OCI-LY7 (cell line): ENCODE measurements at regions not wholly inside any gene's neighbourhood (a gene's known extent, or its start where the extent isn't known, plus 50 kb on each side); places are given as distances from the start of the nearest gene placed in this dataset.

Experiments
- BruUV-seq: library from RNA; stranded (reverse); fragments of 400-500 nt; replicated peaks from 2 replicates; lab custom pipeline; 2021; lab: Mats Ljungman, UMichigan
- CTCF ChIA-PET: fragments of 300-600 bp; sonication (Branson Sonifier 250); formaldehyde crosslinking; loops from one replicate; lab custom pipeline; 2022; ENCODE audit warnings: antibody characterized with exemption; ENCODE audit not compliant: unreplicated experiment; lab: Charles Lee
- POLR2A ChIA-PET: fragments of 300-600 bp; sonication (Branson Sonifier 250); formaldehyde crosslinking; loops from one replicate; lab custom pipeline; 2022; ENCODE audit warnings: antibody characterized with exemption; lab: Charles Lee
- DNase-seq: peaks from one replicate; pipeline ENCODE4 v3.0.0-alpha.2; 2015; ENCODE audit warnings: low spot score
- H2AFZ ChIP-seq: fragments of 200-600 bp; sonication (generic), shearing (Covaris generic); 2 replicates; pipeline ENCODE4 v1.6.1; 2014; ENCODE audit warnings: mild to moderate bottlenecking, antibody characterized with exemption, low read length, moderate library complexity
- H3K27ac ChIP-seq: fragments of 200-600 bp; sonication (generic); 2 replicates; pipeline ENCODE4 v1.5.1; 2014; ENCODE audit warnings: mixed run types, low read depth, mild to moderate bottlenecking, moderate library complexity, low read length, inconsistent platforms; ENCODE audit not compliant: poor library complexity, severe bottlenecking
- H3K36me3 ChIP-seq: fragments of 200-600 bp; sonication (generic); 2 replicates; pipeline ENCODE4 v1.6.1; 2014; ENCODE audit warnings: mild to moderate bottlenecking, antibody characterized with exemption, low read length, moderate library complexity, mixed read lengths; ENCODE audit not compliant: insufficient read depth
- H3K4me1 ChIP-seq: fragments of 200-600 bp; sonication (generic); 2 replicates; pipeline ENCODE4 v1.5.1; 2014; ENCODE audit warnings: mild to moderate bottlenecking, low read length; ENCODE audit not compliant: insufficient read depth, poor library complexity, severe bottlenecking
- H3K4me2 ChIP-seq: fragments of 200-600 bp; sonication (generic); 2 replicates; pipeline ENCODE4 v1.6.1; 2014; ENCODE audit warnings: mild to moderate bottlenecking, low read length
- H3K4me3 ChIP-seq: fragments of 200-600 bp; sonication (generic); 2 replicates; pipeline ENCODE4 v1.5.1; 2014; ENCODE audit warnings: mild to moderate bottlenecking, low read depth, low read length; ENCODE audit not compliant: poor library complexity, severe bottlenecking
- H3K79me2 ChIP-seq: fragments of 200-600 bp; sonication (generic); 2 replicates; pipeline ENCODE4 v1.6.1; 2016; ENCODE audit warnings: low read depth, mild to moderate bottlenecking, low read length, moderate library complexity, mixed read lengths; ENCODE audit not compliant: insufficient read depth
- H3K9me2 ChIP-seq: fragments of 200-600 bp; sonication (generic); 2 replicates; pipeline ENCODE4 v1.6.1; 2016; ENCODE audit warnings: mild to moderate bottlenecking, low read length, mixed read lengths; ENCODE audit not compliant: insufficient read depth
- H3K9me3 ChIP-seq: fragments of 200-600 bp; sonication (generic); 2 replicates; pipeline ENCODE4 v1.6.1; 2014; ENCODE audit warnings: mild to moderate bottlenecking, mixed run types, low read length, mixed read lengths
- H4K20me1 ChIP-seq: fragments of 200-600 bp; sonication (generic); 2 replicates; pipeline ENCODE4 v1.6.1; 2014; ENCODE audit warnings: mild to moderate bottlenecking, antibody characterized with exemption, low read length, moderate library complexity, mixed read lengths; ENCODE audit not compliant: insufficient read depth
- CTCF ChIP-seq: fragments of 200-600 bp; sonication (generic); conservative IDR thresholded peaks from 2 replicates; pipeline ENCODE4 v1.5.1; 2014; ENCODE audit warnings: mild to moderate bottlenecking, antibody characterized with exemption, low read length, moderate library complexity, mixed read lengths
- EZH2phosphoT487 ChIP-seq: fragments of 200-600 bp; sonication (generic); IDR thresholded peaks from 2 replicates; pipeline ENCODE4 v1.6.1; 2018; ENCODE audit warnings: low read depth, borderline replicate concordance, mild to moderate bottlenecking, mixed run types, antibody characterized with exemption, low read length, moderate library complexity, mixed read lengths
- intact Hi-C: fragments of 100-400 bp; cut with micrococcal nuclease; formaldehyde crosslinking; loops from one replicate; pipeline ENCODE4 v1.10.0; 2022; ENCODE audit not compliant: unreplicated experiment

- ChIA-PET POLR2A (interaction anchor here (1.0 to 1.3 kb wide), 2 partner anchors 12 to 27 kb away, joined by 3 read pairs; no protein-coding TSS in a partner anchor), CTCF (no interaction called here)
- no peak for TF ChIP-seq CTCF
- TF ChIP-seq EZH2phosphoT487 = no peak
- Histone ChIP-seq H3K4me3 (no peak overlapping the region), H3K27ac (no peak overlapping the region), H4K20me1 (no peaks in the 10 kb centered on the region), H3K36me3 (no peaks in the 10 kb centered on the region), H3K79me2 (no peaks in the 10 kb centered on the region), H3K4me2 (no peak overlapping the region), H3K9me3 (no peaks in the 10 kb centered on the region), H3K9me2 (no peaks in the 10 kb centered on the region), H3K4me1 (no peaks in the 10 kb centered on the region), H2AFZ (no peak overlapping the region)
- no TSS peak for BruUV-seq
- DNase-seq = no peak
- intact Hi-C loops = no loop called here
Observed at GRCh38 chr2:76393356-76393755, 682.6 kb upstream of the GCFC2 start.

GRCh38 chr2:76391678-76392077 is 681.0 kb upstream of the GCFC2 start:
- H4K20me1 ChIP-seq = no peaks in the 10 kb centered on the region
- POLR2A ChIA-PET = interaction anchor here (0.5 kb wide), 1 partner anchor 609 kb away, joined by 4 read pairs; no protein-coding TSS in a partner anchor
- H3K4me1 ChIP-seq = no peaks in the 10 kb centered on the region
- no peaks in the 10 kb centered on the region for H3K79me2 ChIP-seq
- no peak for TF ChIP-seq EZH2phosphoT487
- TF ChIP-seq CTCF = no peak
- H3K36me3 ChIP-seq = no peaks in the 10 kb centered on the region
- no peak for DNase-seq
- no peak overlapping the region for H2AFZ ChIP-seq
- BruUV-seq = no TSS peak
- H3K4me2 ChIP-seq = no peak overlapping the region
- no peak overlapping the region for H3K4me3 ChIP-seq
- intact Hi-C loops = no loop called here
- no peak overlapping the region for H3K27ac ChIP-seq
- H3K9me3 ChIP-seq = no peaks in the 10 kb centered on the region
- CTCF ChIA-PET = no interaction called here
- no peaks in the 10 kb centered on the region for H3K9me2 ChIP-seq

- intact Hi-C loops = no loop called here
- no peak overlapping the region for H3K4me3 ChIP-seq
- H3K9me2 ChIP-seq = no peaks in the 10 kb centered on the region
- no peaks in the 10 kb centered on the region for H3K36me3 ChIP-seq
- H3K79me2 ChIP-seq = no peaks in the 10 kb centered on the region
- no peaks in the 10 kb centered on the region for H4K20me1 ChIP-seq
- BruUV-seq = no TSS peak
- H3K4me1 ChIP-seq = no peaks in the 10 kb centered on the region
- H3K4me2 ChIP-seq = no peak overlapping the region
- ChIA-PET POLR2A (no interaction called here), CTCF (no interaction called here)
- no peak for DNase-seq
- TF ChIP-seq EZH2phosphoT487 (no peak), CTCF (no peak)
- no peak overlapping the region for H3K27ac ChIP-seq
- H2AFZ ChIP-seq = no peak overlapping the region
- H3K9me3 ChIP-seq = no peaks in the 10 kb centered on the region
Observed at GRCh38 chr2:76387294-76387693, 676.6 kb upstream of the GCFC2 start.
